PC-3 (cell line): ENCODE measurements at regions not wholly inside any gene's neighbourhood (a gene's known extent, or its start where the extent isn't known, plus 50 kb on each side); places are given as distances from the start of the nearest gene placed in this dataset.

Source experiments
- EZH2 ChIP-seq: fragments of 300-600 bp; sonication (generic); IDR thresholded peaks from one replicate; pipeline ENCODE4 v1.6.1; 2017; ENCODE audit warnings: antibody characterized with exemption, mild to moderate bottlenecking, low read length; ENCODE audit not compliant: unreplicated experiment
- TF ChIP-seq, protein P1 (sequence below): fragments of 300-600 bp; sonication (generic); conservative IDR thresholded peaks from 2 replicates; pipeline ENCODE4 v1.5.1; 2017; ENCODE audit warnings: antibody characterized with exemption, low read depth, mild to moderate bottlenecking, low read length

DNA sequence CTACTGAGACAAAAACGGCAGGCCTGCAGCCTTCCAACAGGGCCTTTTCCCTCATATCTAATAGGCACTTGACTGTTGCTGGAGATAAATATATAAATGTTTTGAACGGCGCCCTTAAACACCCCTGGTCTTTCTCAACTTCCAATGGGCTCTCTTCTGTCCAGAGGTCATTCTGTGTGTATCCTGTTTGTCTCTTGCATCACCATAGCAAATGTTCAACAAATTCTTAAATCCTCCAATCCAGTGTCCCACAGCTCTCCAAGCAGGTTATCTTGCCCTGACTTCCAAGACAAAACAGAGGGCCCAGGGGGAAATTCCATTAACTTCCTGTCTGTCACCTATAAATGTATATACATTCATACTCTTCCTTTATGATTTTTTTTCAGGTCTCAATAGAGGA is 62.0 kb downstream of the OR2J2 start:
- TF ChIP-seq, protein P1, sequence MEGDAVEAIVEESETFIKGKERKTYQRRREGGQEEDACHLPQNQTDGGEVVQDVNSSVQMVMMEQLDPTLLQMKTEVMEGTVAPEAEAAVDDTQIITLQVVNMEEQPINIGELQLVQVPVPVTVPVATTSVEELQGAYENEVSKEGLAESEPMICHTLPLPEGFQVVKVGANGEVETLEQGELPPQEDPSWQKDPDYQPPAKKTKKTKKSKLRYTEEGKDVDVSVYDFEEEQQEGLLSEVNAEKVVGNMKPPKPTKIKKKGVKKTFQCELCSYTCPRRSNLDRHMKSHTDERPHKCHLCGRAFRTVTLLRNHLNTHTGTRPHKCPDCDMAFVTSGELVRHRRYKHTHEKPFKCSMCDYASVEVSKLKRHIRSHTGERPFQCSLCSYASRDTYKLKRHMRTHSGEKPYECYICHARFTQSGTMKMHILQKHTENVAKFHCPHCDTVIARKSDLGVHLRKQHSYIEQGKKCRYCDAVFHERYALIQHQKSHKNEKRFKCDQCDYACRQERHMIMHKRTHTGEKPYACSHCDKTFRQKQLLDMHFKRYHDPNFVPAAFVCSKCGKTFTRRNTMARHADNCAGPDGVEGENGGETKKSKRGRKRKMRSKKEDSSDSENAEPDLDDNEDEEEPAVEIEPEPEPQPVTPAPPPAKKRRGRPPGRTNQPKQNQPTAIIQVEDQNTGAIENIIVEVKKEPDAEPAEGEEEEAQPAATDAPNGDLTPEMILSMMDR, result no peak
- no peak for TF ChIP-seq EZH2
